ENCODE measurements at regions not wholly inside any gene's neighbourhood (a gene's known extent, or its start where the extent isn't known, plus 50 kb on each side); places are given as distances from the start of the nearest gene placed in this dataset.

DNA sequence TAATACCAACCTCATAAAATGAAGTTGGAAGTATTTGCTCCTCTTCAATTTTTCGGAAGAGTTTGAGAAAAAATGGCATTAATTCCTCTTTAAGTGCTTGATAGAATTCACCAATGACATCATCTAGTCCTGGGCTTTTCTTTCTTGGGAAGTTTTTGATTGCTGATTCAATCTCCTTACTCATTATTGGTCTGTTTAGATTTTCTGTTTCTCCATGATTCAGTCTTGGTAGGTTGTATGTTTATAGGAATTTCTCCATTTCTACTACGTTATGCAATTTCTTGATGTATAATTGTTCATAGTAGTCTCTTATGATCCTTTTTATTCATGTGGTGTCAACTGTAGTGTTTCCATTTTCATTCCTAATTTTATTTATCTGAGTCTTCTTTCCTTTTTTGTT is 141.5 kb upstream of the PRNP start:
- TF ChIP-seq, protein P1, sequence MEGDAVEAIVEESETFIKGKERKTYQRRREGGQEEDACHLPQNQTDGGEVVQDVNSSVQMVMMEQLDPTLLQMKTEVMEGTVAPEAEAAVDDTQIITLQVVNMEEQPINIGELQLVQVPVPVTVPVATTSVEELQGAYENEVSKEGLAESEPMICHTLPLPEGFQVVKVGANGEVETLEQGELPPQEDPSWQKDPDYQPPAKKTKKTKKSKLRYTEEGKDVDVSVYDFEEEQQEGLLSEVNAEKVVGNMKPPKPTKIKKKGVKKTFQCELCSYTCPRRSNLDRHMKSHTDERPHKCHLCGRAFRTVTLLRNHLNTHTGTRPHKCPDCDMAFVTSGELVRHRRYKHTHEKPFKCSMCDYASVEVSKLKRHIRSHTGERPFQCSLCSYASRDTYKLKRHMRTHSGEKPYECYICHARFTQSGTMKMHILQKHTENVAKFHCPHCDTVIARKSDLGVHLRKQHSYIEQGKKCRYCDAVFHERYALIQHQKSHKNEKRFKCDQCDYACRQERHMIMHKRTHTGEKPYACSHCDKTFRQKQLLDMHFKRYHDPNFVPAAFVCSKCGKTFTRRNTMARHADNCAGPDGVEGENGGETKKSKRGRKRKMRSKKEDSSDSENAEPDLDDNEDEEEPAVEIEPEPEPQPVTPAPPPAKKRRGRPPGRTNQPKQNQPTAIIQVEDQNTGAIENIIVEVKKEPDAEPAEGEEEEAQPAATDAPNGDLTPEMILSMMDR (IDR thresholded peaks at IDR 0.05): no peak
- CTCF ChIA-PET: no interaction called here

GRCh38 chr20:4542270-4542669 is 144.0 kb upstream of the PRNP start:
- H3K4me3 ChIP-seq (ENCODE audit: low read length): no peak overlapping the region
- CTCF ChIA-PET: no interaction called here
- intact Hi-C loops (cut with DNase I, micrococcal nuclease): no loop called here
- H3K9me3 Mint-ChIP-seq: no peaks in the 10 kb centered on the region
- DNase-seq (no peak), ATAC-seq (ENCODE audit: poor library complexity) (no peak)
- H3K27me3 ChIP-seq (ENCODE audit: control insufficient read depth in 1 of 2, insufficient read depth in 2 of 2, low read length in 2 of 2): peaks cover 3 to 13% of the 10 kb centered on the region in 2 experiments
- H3K36me3 ChIP-seq (ENCODE audit: insufficient read depth, low read length): no peaks in the 10 kb centered on the region
- no peak overlapping the region for H3K27ac Mint-ChIP-seq
- TF ChIP-seq, protein P1 (IDR thresholded peaks at IDR 0.05): no peak
- H3K4me1 Mint-ChIP-seq (ENCODE audit: low read depth): no peaks in the 10 kb centered on the region
- no peak overlapping the region for H3K4me3 Mint-ChIP-seq
- POLR2A ChIA-PET: no interaction called here
- H3K36me3 Mint-ChIP-seq (ENCODE audit: low read depth): no peaks in the 10 kb centered on the region
- no peaks in the 10 kb centered on the region for H3K4me1 ChIP-seq (ENCODE audit: insufficient read depth, low read length)
- peaks cover 70% of the 10 kb centered on the region for H3K27me3 Mint-ChIP-seq
- no peaks in the 10 kb centered on the region for H3K9me3 ChIP-seq (ENCODE audit: control insufficient read depth in 1 of 2, insufficient read depth in 1 of 2, low read length in 2 of 2)
- no peak overlapping the region for H3K27ac ChIP-seq (ENCODE audit: low read depth in 1 of 2, low read length in 2 of 2)

More for the DNA sequence above, 141.5 kb upstream of the PRNP start:
- ATAC-seq (ENCODE audit: poor library complexity) (no peak), DNase-seq (no peak)
- Histone ChIP-seq H3K4me3 (ENCODE audit: low read length) (no peak overlapping the region), H3K27ac (ENCODE audit: low read depth in 1 of 2, low read length in 2 of 2) (no peak overlapping the region), H3K4me1 (ENCODE audit: insufficient read depth, low read length) (no peaks in the 10 kb centered on the region), H3K9me3 (ENCODE audit: control insufficient read depth in 1 of 2, insufficient read depth in 1 of 2, low read length in 2 of 2) (no peaks in the 10 kb centered on the region), H3K36me3 (ENCODE audit: insufficient read depth, low read length) (no peaks in the 10 kb centered on the region), H3K27me3 (ENCODE audit: control insufficient read depth in 1 of 2, insufficient read depth in 2 of 2, low read length in 2 of 2) (peaks cover 7 to 20% of the 10 kb centered on the region in 2 experiments)
- intact Hi-C loops (cut with DNase I, micrococcal nuclease): no loop called here
- Mint-ChIP-seq H3K4me1 (ENCODE audit: low read depth) (no peaks in the 10 kb centered on the region), H3K9me3 (peaks cover 3% of the 10 kb centered on the region), H3K27ac (no peak overlapping the region), H3K27me3 (peaks cover 68% of the 10 kb centered on the region), H3K4me3 (no peak overlapping the region), H3K36me3 (ENCODE audit: low read depth) (no peaks in the 10 kb centered on the region)
- POLR2A ChIA-PET: no interaction called here

DNA sequence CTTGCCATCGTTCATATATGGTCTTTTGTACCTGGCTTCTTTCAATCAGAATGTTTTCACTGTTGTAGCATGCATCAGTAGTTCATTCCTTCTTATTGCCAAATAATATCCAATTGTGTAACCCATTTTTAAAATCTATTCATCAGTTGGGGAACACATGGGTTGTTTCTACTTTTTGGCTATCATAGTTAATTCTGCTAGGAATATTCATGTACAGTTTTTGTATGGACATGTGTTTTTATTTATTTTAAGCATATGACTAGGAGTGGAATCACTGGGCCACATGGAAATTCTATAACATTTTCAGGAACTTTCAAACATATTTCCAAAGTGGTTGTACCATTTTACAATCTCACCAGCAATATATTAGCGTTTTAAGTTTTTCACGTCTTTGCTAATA is 151.9 kb upstream of the PRNP start:
- ATAC-seq (ENCODE audit: poor library complexity) (no peak), DNase-seq (no peak)
- intact Hi-C loops (cut with DNase I, micrococcal nuclease): no loop called here
- no peaks in the 10 kb centered on the region for H3K4me1 Mint-ChIP-seq (ENCODE audit: low read depth)
- Histone ChIP-seq H3K9me3 (ENCODE audit: control insufficient read depth in 1 of 2, insufficient read depth in 1 of 2, low read length in 2 of 2) (no peaks in the 10 kb centered on the region), H3K27me3 (ENCODE audit: control insufficient read depth in 1 of 2, insufficient read depth in 2 of 2, low read length in 2 of 2) (peaks cover 0 to 8% of the 10 kb centered on the region in 2 experiments), H3K36me3 (ENCODE audit: insufficient read depth, low read length) (no peaks in the 10 kb centered on the region), H3K4me3 (ENCODE audit: low read length) (no peak overlapping the region), H3K27ac (ENCODE audit: low read depth in 1 of 2, low read length in 2 of 2) (no peak overlapping the region), H3K4me1 (ENCODE audit: insufficient read depth, low read length) (no peaks in the 10 kb centered on the region)
- no peak overlapping the region for H3K4me3 Mint-ChIP-seq
- peaks cover 8% of the 10 kb centered on the region for H3K9me3 Mint-ChIP-seq
- H3K36me3 Mint-ChIP-seq (ENCODE audit: low read depth): no peaks in the 10 kb centered on the region
- TF ChIP-seq, protein P1 (IDR thresholded peaks at IDR 0.05): no peak
- POLR2A ChIA-PET: no interaction called here
- peaks cover 62% of the 10 kb centered on the region for H3K27me3 Mint-ChIP-seq
- no peak overlapping the region for H3K27ac Mint-ChIP-seq
- CTCF ChIA-PET: no interaction called here
